Activated CD8-positive, alpha-beta T cell treated with anti-CD3 and anti-CD28 coated beads for 36 hours (primary cell): ENCODE measurements at regions not wholly inside any gene's neighbourhood (a gene's known extent, or its start where the extent isn't known, plus 50 kb on each side); places are given as distances from the start of the nearest gene placed in this dataset.

Source experiments
- ATAC-seq: fragments of 200-7000 bp; cut with Tn5 transposase; one replicate; pipeline ENCODE4 v1.10.0; 2021; ENCODE audit warnings: mild to moderate bottlenecking, moderate library complexity
- CTCF ChIA-PET: fragments of 350-600 bp; sonication (Branson Sonifier 250); formaldehyde crosslinking; loops from one replicate; lab custom pipeline; 2021; ENCODE audit warnings: antibody characterized with exemption; lab: Charles Lee
- POLR2A ChIA-PET: fragments of 350-600 bp; sonication (Branson Sonifier 250); formaldehyde crosslinking; loops from one replicate; lab custom pipeline; 2021; ENCODE audit warnings: antibody characterized with exemption; lab: Charles Lee
- DNase-seq: peaks from one replicate; pipeline ENCODE4 v3.0.0-alpha.2; 2020
- H3K27ac Mint-ChIP-seq: one replicate; pipeline ENCODE4 v1.8.0; 2021; ENCODE audit warnings: mild to moderate bottlenecking, mixed read lengths
- H3K27me3 Mint-ChIP-seq: one replicate; pipeline ENCODE4 v1.8.0; 2021; ENCODE audit warnings: mixed read lengths
- H3K36me3 Mint-ChIP-seq: one replicate; pipeline ENCODE4 v1.8.0; 2021; ENCODE audit warnings: low read depth, mixed read lengths
- H3K4me1 Mint-ChIP-seq: one replicate; pipeline ENCODE4 v1.8.0; 2021; ENCODE audit warnings: low read depth, mixed read lengths
- H3K4me3 Mint-ChIP-seq: one replicate; pipeline ENCODE4 v1.8.0; 2021; ENCODE audit warnings: mild to moderate bottlenecking, moderate library complexity, mixed read lengths
- H3K9me3 Mint-ChIP-seq: one replicate; pipeline ENCODE4 v1.8.0; 2021; ENCODE audit warnings: mixed read lengths
- CTCF ChIP-seq: fragments of 200-600 bp; IDR thresholded peaks from one replicate; pipeline ENCODE4 v1.8.0; 2022; ENCODE audit warnings: antibody characterized with exemption, mild to moderate bottlenecking
- intact Hi-C: fragments of 100-400 bp; cut with micrococcal nuclease; formaldehyde crosslinking; loops from one replicate; pipeline ENCODE4 v1.10.0; 2022

- ATAC-seq, result no peak
- Mint-ChIP-seq H3K27ac (no peak overlapping the region), H3K27me3 (peaks cover 20% of the 10 kb centered on the region), H3K9me3 (no peaks in the 10 kb centered on the region), H3K4me1 (no peaks in the 10 kb centered on the region), H3K36me3 (no peaks in the 10 kb centered on the region), H3K4me3 (no peak overlapping the region)
- POLR2A ChIA-PET, result no interaction called here
- TF ChIP-seq CTCF, result no peak
- intact Hi-C loops, result no loop called here
- CTCF ChIA-PET, result interaction anchor here (1.5 kb wide), 1 partner anchor 228 kb away, joined by 3 read pairs; no protein-coding TSS in a partner anchor
- no peak for DNase-seq
Observed at GRCh38 chr12:105995961-105996431, 142.8 kb downstream of the NUAK1 start.

GRCh38 chr12:105998561-105998960 is 140.2 kb downstream of the NUAK1 start:
- no peaks in the 10 kb centered on the region for H3K9me3 Mint-ChIP-seq
- no peaks in the 10 kb centered on the region for H3K4me1 Mint-ChIP-seq
- CTCF ChIA-PET, result no interaction called here
- peaks cover 12% of the 10 kb centered on the region for H3K27me3 Mint-ChIP-seq
- ATAC-seq, result no peak
- H3K4me3 Mint-ChIP-seq, result no peak overlapping the region
- H3K27ac Mint-ChIP-seq, result no peak overlapping the region
- POLR2A ChIA-PET, result no interaction called here
- TF ChIP-seq CTCF, result no peak
- no peak for DNase-seq
- H3K36me3 Mint-ChIP-seq, result no peaks in the 10 kb centered on the region
- intact Hi-C loops, result no loop called here

- CTCF ChIA-PET, result no interaction called here
- no peaks in the 10 kb centered on the region for H3K9me3 Mint-ChIP-seq
- H3K27me3 Mint-ChIP-seq, result peaks cover 12% of the 10 kb centered on the region
Observed at GRCh38 chr12:106000382-106001104, 138.2 kb downstream of the NUAK1 start.

GRCh38 chr12:106001105-106001836 is 137.5 kb downstream of the NUAK1 start:
- peaks cover 12% of the 10 kb centered on the region for H3K27me3 Mint-ChIP-seq
- no peaks in the 10 kb centered on the region for H3K9me3 Mint-ChIP-seq
- ChIA-PET POLR2A (no interaction called here), CTCF (no interaction called here)
- intact Hi-C loops, result no loop called here
- H3K4me3 Mint-ChIP-seq, result no peak overlapping the region
- no peak for DNase-seq
- H3K27ac Mint-ChIP-seq, result no peak overlapping the region
- H3K4me1 Mint-ChIP-seq, result no peaks in the 10 kb centered on the region
- no peaks in the 10 kb centered on the region for H3K36me3 Mint-ChIP-seq
- no peak for ATAC-seq
- no peak for TF ChIP-seq CTCF

More at GRCh38 chr12:106000382-106001104, 138.2 kb downstream of the NUAK1 start:
- H3K27ac Mint-ChIP-seq, result no peak overlapping the region
- no peak for DNase-seq
- TF ChIP-seq CTCF, result no peak
- H3K4me3 Mint-ChIP-seq, result no peak overlapping the region
- no peaks in the 10 kb centered on the region for H3K4me1 Mint-ChIP-seq
- ATAC-seq, result no peak
- POLR2A ChIA-PET, result no interaction called here
- no peaks in the 10 kb centered on the region for H3K36me3 Mint-ChIP-seq
- intact Hi-C loops, result no loop called here

- TF ChIP-seq CTCF, result no peak
- intact Hi-C loops, result no loop called here
- H3K27me3 Mint-ChIP-seq, result peaks cover 12% of the 10 kb centered on the region
- no peak for ATAC-seq
- no peaks in the 10 kb centered on the region for H3K9me3 Mint-ChIP-seq
- H3K4me3 Mint-ChIP-seq, result no peak overlapping the region
- no peak overlapping the region for H3K27ac Mint-ChIP-seq
- no peak for DNase-seq
- CTCF ChIA-PET, result no interaction called here
- POLR2A ChIA-PET, result no interaction called here
- H3K36me3 Mint-ChIP-seq, result no peaks in the 10 kb centered on the region
- H3K4me1 Mint-ChIP-seq, result no peaks in the 10 kb centered on the region
Observed at GRCh38 chr12:106001837-106002218, 136.9 kb downstream of the NUAK1 start.
